ENCODE measurements at regions not wholly inside any gene's neighbourhood (a gene's known extent, or its start where the extent isn't known, plus 50 kb on each side); places are given as distances from the start of the nearest gene placed in this dataset.

- Mint-ChIP-seq H3K9me3 (peaks cover 4% of the 10 kb centered on the region; the same call in 1 of the 2 replicates), H3K36me3 (ENCODE audit: low read depth) (no peaks in the 10 kb centered on the region), H3K27ac (no peak overlapping the region), H3K4me1 (ENCODE audit: low read depth) (no peaks in the 10 kb centered on the region), H3K27me3 (ENCODE audit: insufficient read depth) (peaks cover 5% of the 10 kb centered on the region), H3K4me3 (no peak overlapping the region)
- TF ChIP-seq CTCF (IDR thresholded peaks at IDR 0.05) = no peak
- DNase-seq = no peak
Observed at GRCh38 chr18:25876330-25876948, 214.0 kb downstream of the SS18 start.

GRCh38 chr18:25875551-25876240, 214.7 kb downstream of the SS18 start:
- Mint-ChIP-seq H3K36me3 (ENCODE audit: low read depth) (no peaks in the 10 kb centered on the region), H3K9me3 (peaks cover 4% of the 10 kb centered on the region; the same call in 1 of the 2 replicates), H3K27ac (no peak overlapping the region), H3K4me3 (no peak overlapping the region), H3K4me1 (ENCODE audit: low read depth) (no peaks in the 10 kb centered on the region), H3K27me3 (ENCODE audit: insufficient read depth) (peaks cover 5% of the 10 kb centered on the region)
- TF ChIP-seq CTCF (IDR thresholded peaks at IDR 0.05) = no peak
- DNase-seq = no peak

- Mint-ChIP-seq H3K36me3 (ENCODE audit: low read depth) (no peaks in the 10 kb centered on the region), H3K27me3 (ENCODE audit: insufficient read depth) (peaks cover 3% of the 10 kb centered on the region; the same call in 1 of the 2 replicates), H3K4me1 (ENCODE audit: low read depth) (no peaks in the 10 kb centered on the region), H3K9me3 (peaks cover 4% of the 10 kb centered on the region), H3K4me3 (no peak overlapping the region), H3K27ac (no peak overlapping the region)
- DNase-seq = no peak
- TF ChIP-seq CTCF (IDR thresholded peaks at IDR 0.05) = no peak
Observed at GRCh38 chr18:25873833-25874232, 216.6 kb downstream of the SS18 start.

- Mint-ChIP-seq H3K9me3 (no peaks in the 10 kb centered on the region; the same call in 1 of the 2 replicates), H3K27ac (no peak overlapping the region), H3K4me1 (ENCODE audit: low read depth) (no peaks in the 10 kb centered on the region), H3K4me3 (no peak overlapping the region), H3K36me3 (ENCODE audit: low read depth) (no peaks in the 10 kb centered on the region), H3K27me3 (ENCODE audit: insufficient read depth) (peaks cover 5% of the 10 kb centered on the region)
- no peak for DNase-seq
- no peak for TF ChIP-seq CTCF (IDR thresholded peaks at IDR 0.05)
Observed at GRCh38 chr18:25866331-25866730, 224.1 kb downstream of the SS18 start.

GRCh38 chr18:25862881-25863600, 227.4 kb downstream of the SS18 start:
- Mint-ChIP-seq H3K4me3 (no peak overlapping the region), H3K27ac (no peak overlapping the region), H3K4me1 (ENCODE audit: low read depth) (no peaks in the 10 kb centered on the region), H3K9me3 (no peaks in the 10 kb centered on the region), H3K36me3 (ENCODE audit: low read depth) (no peaks in the 10 kb centered on the region), H3K27me3 (ENCODE audit: insufficient read depth) (peaks cover 5% of the 10 kb centered on the region)
- DNase-seq = peak; percentile 26
- TF ChIP-seq CTCF (IDR thresholded peaks at IDR 0.05) = no peak
